ENCODE measurements at regions not wholly inside any gene's neighbourhood (a gene's known extent, or its start where the extent isn't known, plus 50 kb on each side); places are given as distances from the start of the nearest gene placed in this dataset.

DNA sequence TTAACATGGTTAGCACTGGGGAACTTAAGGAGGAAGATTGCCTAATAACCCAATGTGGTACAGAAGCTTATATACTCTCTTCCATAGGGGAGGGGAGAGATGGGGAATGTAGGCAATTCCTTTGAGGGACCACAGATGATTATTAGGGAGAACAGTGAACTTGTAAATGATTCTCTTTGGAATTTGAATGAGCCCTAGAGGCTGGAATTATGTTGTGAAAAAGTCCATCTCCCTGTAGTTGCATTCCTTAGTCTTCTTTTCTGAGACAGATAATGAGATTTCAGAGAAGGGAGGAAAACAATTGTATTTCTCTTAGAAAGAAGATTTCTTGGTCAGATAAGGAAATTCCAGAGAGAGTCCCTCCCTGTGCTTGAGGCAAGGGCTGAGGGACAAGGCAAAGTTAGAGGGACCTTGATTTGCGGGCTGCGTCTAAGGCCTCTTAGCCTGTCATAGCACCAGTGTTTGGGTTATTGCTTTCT lies 89.0 kb upstream of the HMCN1 start:
- no peak for DNase-seq

DNA sequence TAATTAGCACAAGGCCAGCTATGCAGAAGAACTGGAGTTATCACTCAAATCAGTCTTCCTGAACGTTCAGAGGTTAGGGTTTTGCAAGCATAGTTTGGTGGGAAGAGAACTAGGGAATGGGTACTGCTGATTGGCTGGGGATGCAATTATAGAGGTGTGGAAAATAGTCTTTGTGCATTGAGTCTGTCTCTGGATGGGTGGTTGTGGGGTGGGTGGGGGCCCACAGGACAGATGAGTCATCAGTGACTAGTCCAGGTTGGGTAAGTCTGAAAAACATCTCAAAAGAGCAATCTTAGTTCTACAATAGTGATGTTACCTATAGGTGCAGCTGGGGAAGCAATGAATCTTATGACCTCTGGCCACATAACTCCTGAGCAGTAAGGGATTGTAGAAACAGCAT lies 89.7 kb upstream of the HMCN1 start:
- no peak for DNase-seq

DNA sequence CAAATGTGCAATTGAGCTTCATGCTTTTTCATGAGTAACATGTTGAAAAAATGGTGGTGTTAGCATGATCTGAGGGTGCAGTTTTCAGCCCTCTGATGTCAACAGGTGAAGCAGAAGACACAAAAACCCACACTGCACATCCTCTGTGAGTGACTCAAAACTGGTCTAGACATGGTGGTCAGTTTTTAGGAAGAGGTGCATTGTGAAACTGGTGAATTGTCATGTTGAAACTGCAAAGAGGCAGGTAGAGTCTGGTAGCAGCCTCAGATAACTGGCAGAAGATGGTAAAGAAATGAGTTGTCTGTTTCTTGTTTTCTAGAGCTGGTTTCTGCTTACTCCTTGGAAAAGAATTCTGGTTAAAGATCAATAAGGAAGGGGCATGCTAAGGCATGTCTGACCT lies 97.3 kb upstream of the HMCN1 start:
- no peak for DNase-seq

DNA sequence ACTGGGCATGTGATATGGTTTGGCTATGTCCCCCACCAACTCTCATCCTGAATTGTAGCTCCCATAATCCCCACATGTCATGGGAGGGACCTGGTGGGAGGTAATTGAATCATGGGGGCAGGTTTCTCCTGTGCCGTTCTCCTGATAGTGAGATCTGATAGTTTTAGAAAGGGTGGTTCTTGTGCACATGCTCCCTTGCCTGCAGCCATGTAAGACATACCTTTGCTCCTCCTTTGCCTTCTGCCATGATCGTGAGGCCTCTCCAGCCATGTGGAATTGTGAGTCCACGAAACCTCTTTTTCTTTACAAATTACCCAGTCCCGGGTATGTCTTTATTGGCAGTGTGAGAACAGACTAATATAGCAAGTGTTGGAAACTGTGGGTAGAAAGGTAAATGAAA lies 99.5 kb upstream of the HMCN1 start:
- no peak for DNase-seq

DNA sequence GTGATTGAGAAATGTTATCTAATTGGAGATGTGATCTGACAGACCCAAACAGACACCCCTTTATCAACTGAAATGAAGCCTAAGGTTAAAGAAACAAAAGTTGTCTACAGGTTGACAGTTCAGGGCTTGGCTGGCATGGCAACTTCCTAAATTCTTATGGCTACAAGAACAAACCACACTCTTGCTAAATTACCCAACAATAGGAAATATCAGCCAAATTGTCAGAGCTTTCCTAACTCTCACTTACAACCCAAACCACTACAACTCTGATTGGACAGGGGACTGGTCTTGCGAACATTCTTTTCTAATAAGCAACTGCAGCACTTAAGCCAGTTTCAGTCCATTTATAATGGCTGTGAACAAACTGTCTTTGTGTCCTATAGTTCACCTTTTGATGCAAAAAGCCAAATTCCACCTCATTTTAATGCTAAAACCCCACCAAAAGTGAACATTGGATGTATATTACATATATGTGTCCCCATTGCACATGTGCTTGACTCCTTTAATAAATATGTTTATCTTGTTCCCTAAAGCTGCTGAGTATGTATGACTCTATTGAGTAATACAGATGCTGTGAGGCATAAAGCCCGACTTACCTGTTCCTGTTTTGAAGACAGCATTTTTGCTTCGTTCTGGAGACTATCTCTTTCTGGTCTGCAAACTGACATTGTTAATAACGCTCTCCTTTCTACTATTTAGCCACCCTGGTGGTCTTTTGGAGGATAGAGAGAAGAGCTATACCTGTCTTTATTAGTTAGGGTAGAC lies 101.3 kb upstream of the HMCN1 start:
- DNase-seq: no peak

DNA sequence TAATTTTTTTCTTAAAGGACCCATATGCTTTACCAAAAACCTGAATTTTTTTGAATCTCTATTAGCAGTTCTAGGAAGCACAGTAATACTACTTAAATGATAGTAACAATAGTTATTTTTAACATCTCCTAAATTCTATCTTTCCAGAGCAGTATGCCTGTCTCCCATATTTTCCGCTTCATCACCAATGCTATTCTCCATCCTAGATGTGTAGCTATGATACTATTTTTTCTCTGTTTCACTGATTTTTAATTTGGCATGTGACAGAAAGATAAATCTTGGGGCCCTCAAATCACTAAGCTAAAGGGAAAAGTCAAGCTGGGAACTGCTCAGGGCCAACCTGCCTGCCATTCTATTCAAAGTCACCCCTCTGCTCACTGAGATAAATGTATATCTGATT lies 102.3 kb upstream of the HMCN1 start:
- DNase-seq: no peak

DNA sequence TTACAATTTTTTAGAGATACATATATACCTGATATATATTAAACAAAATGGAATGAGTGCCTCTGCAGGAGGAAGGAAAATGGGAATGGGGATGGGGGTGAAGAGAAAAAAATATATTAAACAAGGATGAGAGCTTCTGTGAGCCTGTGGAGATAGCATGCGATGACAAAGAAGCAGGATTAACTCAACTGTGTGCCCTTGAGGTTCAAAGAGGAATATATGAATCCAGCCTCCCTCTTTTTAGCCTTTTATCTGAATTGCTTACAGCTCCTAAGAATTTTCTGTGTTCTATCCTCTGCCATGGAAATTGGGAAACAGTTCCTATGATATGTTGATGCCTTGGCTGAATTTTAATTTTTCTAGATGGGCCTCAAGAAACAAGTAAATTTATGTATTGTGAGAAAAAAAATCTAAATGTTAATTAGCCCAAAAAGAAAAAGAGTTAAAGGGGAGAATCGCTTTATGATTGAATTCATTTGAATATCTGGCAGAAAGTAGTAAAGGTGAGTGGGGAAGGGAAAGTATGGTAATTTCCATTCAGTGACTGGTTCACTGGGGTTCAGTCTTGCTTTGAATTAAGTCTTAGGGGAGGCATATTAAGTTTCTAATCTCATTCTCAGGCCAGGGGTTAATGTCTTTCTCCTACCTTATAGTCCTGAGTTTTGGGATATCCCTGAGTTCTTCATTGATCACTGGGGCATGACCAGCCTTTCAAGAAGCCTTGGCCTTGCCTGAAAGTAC lies 106.3 kb upstream of the HMCN1 start:
- DNase-seq: no peak

DNA sequence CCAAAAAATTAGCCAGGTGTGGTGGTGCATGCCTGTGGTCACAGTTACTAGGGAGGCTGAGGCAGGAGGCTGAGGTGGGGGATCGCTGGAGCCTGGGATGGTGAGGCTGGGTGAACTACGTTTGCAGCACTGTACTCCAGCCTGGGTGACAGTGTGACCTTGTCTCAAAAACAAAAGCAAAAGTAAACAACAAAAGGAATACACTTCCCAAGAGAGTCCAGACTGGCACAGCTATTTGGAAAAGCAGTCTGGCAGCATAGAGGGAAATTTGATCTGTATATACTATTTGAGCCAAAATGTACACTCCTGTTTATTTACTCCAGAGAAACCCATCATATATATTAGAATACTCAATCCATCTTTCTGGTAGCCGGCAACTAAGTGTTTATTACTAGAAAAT lies 107.0 kb upstream of the HMCN1 start:
- DNase-seq: no peak

DNA sequence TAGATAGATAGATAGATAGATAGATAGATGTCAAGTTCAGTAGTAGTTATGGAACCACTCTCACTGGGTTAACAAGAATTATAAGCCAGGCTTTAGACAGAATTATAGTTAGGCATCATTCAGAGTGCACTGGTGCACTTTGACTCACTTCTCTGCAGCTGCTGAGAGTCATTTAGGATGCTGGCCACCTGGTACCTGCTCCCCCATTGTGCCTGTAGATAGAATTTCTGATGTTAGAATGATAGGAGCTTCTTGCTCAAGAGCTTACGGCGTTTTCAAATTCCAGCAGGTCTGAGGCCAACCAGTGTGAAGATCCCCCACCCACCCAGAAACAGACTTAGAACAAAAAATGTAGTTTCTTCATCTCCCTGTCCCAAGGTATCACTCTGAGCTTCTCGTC lies 107.8 kb upstream of the HMCN1 start:
- no peak for DNase-seq

DNA sequence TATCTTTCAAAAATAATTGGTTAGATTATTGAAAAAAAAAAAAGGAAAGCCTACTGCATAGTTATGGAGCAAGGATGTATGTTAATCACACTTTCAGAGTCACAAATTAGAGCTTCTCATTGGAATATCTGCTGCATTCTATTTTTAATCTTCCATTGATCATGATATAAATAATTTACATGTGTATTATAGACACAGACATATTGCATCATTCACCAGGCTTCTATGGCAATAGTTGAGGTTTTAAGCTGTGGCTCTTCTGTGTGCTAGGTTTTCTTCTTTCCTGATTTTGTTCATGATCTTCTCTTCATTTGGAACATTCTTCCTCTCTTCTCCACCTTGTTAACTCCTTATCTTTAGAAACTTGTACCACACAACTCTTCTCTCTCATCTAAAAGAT lies 123.2 kb upstream of the HMCN1 start:
- DNase-seq: no peak

DNA sequence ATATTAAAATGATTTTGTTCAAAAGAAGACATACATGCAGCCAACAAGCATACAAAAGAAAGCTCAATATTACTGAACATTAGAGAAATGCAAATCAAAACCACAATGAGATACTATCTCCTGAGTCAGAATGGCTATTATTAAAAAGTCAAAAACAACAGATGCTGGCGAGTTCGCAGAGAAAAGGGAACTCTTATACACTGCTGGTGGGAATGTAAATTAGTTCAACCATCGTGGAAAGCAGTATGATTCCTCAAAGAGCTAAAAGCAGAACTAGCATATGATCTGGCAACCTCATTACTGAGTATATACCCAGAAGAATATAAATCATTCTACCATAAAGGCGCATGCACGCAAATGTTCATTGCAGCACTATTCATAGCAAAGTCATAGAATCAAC lies 126.0 kb upstream of the HMCN1 start:
- DNase-seq: no peak

DNA sequence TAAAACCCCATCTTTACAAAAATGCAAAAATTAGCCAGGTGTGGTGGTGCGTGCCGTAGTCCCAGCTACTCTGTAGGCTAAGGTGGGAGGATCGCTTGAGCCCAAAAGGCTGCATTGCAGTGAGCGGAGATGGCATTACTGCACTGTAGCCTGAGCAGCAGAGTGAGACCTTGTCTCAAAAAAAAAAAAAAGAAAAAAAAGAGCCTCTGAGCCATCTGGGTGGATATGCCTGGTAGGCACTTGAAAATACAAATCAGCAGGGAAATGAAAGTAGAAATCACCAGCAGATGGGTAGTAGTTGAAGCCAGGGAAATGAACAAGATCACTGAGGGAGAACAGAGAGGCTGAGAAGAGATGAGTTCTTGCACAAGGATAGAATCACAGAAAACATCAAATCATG lies 131.0 kb upstream of the HMCN1 start:
- DNase-seq: no peak

DNA sequence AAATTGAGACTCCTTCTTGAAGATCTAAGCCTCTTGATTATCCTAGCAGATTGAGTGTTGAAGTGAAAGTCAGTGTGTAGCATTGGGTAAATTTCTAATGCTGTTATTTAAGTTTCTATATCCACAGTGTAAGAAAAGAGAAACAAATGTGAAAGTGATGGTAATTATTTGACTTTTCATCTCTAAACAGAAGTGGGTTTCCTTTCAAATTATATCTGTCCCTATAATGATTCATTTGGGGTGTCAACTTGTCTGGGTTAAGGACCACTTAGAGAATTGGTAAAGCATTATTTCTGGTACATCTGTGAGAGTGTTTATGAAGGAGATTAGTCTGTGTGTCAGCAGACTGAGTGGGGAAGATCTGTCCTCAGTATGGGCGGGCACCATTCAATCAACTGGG lies 133.0 kb upstream of the HMCN1 start:
- DNase-seq: no peak

DNA sequence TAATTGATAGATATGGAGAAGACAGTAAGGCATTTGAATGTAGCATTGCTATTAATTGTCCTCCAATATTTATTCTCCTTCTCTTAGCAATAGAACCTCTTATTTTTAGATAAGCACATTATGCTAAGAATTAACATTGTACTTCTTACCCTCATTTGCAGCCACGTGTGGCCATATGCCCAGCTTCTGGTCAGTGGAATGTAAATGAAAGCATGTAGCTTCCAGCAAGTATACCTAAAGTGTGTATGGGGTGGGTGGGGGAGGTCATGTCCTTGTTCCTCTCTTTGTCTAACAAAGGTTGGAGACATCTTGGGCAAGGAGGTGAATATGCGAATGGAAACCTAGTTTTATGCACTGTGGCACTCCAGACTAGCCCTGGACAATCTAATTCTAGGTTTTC lies 133.6 kb upstream of the HMCN1 start:
- no peak for DNase-seq

DNA sequence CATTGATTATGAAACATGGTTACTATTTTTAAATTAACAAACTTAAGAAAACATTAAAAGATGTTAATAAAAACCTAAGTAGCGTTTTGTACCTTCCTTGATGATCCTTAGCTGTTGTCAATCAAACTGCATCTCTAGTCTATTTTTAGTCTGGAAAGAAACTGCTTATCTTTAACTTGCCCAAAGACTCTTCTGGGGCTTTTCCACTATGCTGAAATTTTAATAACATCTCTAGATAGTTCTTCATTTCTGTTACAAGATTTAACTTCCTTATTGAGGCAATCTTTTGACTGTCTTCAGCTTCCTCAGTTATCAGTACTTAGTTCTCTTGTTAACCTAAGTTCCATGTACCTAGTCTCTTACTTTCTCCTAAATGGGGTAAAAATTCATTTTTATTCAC lies 135.9 kb upstream of the HMCN1 start:
- DNase-seq: no peak

DNA sequence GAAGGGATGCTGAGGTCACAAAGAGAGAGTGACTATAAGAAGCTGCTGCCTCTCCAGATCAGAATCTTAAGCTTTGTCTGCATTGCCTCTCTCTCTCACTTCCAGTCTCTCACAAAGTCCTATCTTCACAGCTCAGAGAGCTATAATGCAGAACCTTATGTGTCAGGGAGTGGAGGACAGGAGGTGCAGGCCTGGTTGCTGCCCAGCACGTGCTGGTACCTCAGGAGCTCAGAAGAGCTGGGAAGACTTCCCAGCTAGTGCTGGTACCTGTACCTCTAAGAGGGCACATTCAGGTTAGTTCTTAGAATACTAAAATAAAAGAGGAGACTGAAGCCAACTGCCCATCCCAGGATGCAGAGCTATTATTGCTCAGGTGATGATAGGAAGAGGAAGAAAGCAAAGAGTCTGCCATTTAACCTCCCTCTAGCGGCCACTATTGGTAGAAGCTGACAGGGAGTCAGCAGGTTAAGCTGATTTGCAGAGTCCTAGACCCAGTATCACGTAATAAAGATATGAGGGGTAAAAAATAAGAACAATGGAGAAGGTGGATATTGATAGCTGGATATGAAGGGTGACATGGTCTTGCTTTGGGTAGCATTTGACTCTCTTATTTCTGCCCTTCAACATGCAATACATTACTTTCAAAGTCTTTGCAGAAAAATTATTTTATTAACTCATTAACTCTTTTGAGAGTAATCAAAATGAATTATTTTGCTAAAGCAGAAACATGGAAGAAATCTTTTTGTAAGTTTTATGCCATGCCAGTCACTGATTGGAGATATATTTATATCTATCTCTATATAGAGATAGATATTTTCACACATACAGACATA lies 138.1 kb upstream of the HMCN1 start:
- DNase-seq: peak; percentile 12

DNA sequence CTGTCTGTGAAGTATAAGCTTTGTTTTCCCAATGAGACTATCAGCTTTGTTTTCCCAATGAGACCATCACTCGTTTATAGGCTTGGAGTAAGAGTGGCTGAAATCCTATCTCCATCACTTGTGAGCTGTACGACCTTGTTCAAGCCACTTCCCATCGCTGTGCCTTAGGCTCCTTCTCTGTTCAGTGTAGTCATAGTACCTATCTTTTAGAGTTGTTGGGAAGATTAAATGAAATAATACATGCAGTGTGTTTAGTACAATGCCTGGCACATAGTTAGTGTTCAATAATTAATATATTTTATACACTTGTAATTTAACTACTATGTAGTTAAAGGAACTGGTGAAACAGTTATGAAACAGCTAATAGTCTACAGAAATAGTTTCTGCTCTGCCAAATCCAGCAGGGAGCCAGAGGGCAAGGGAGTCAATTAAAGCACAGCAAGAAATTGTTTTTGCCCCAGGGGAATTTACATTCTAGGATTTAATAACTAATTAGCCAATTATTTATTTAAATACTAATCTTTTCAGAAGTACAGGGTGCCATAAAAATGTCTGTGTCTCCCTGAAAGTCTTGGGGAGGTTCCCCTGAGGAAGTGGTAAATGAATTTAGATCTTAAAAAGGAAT lies 139.3 kb upstream of the HMCN1 start:
- DNase-seq: no peak

DNA sequence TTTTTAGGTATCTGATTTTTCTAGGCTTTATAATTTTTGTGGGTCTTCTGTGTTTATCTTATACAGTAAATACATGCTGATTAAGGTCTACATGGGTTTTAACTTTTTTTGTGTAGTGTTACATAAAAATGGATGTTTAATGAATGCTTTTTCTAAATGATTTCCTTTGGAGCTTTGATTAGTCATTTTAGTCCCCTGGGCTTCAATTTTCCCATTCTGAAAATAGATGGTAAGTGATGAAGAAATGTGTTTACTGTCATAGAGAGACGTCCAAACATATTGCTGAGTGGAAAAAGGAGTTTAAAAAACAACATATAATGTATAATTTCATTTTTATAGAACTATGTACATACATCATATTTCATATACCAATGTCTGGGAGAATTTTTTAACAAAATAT lies 140.9 kb upstream of the HMCN1 start:
- DNase-seq: no peak

DNA sequence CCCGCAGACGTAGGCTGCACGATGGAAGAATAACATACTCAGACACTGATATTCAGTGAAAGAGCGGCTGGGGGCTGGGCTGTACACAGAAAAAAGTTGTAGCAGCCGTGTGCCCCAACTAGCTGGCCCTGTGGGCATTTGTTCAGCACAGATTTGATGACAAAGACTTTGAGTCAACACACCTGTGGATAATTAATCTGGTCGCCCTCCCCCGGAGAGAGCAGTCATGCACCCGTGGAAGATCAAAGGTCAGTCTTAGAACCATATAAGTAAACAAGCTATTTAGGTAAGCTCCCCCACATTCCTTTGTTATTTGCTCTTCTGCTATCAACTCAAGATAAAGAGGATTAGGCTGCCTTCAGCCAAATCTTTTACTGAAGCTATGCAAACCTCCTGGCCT lies 148.4 kb upstream of the HMCN1 start:
- DNase-seq: no peak

DNA sequence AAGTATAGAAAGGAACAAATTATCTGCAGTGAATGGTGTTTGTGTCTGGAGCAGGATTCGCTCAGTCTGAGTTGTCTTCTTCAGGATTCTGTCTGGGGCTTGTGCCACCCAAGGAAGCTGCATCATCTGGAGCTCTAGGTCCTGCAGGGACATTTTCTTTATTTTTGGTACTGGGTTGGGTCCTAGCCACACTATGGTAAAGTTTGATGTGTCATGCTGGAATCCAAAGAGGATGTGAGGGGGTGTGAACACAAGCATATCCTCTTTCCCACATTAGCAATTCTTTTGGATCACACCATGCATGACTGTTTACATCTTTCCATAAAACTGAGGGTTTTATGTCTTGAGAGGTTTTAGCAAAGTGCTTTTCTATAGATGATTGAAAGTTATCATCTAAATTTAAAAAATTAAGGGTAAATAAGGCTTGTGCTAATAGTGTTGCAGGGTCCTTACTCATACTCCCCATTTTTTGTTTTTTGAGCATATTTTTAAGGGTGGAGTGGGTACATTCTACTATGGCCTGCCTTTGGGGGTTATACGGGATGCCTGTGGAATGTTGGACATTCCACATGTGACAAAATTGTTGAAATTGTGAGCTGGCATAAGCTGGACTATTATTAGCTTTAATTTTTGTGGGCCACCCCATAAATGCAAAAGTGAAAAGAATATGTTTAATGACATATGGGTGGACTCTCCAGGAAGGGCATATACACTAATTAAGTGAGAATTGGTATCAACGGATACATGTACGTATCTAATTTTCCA lies 152.0 kb upstream of the HMCN1 start:
- no peak for DNase-seq

DNA sequence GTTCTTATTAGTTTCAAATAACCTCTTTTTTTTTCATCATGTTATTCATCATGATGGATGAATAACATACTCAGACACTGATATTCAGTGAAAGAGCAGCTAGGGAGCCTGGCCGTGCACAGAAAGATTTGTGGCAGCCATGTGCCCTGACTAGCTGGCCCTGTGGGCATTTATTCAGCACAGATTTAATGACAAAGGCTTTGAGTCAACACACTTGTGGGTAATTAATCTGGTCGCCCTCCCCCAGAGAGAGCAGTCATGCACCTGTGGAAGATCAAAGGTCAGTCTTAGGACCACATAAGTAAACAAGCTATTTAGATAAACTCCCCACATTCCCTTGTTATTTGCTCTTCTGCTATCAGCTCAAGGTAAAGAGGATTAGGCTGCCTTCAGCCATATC lies 153.2 kb upstream of the HMCN1 start:
- DNase-seq: no peak

DNA sequence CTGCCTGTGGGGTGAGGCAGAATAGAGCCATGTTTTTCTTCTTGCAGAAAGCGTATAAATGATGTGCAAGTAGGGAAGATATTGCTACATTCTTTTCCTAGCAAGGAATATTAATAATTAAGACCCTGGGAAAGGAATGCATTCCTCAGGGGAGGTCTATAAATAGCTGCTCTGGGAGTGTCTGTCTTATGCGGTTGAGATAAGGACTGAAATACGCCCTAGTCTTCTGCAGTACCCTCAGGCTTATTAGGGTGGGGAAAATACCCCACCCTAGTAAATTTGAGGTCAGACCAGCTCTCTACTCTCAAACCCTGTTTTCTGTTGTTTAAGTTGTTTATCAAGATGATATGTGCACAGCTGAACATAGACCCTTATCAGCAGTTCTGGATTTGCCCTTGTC lies 155.9 kb upstream of the HMCN1 start:
- no peak for DNase-seq
